ENCODE measurements at regions not wholly inside any gene's neighbourhood (a gene's known extent, or its start where the extent isn't known, plus 50 kb on each side); places are given as distances from the start of the nearest gene placed in this dataset.

GRCh38 chr13:108113407-108113806 is 101.9 kb downstream of the LIG4 start (continued):
- TF ChIP-seq TBL1XR1 (IDR thresholded peaks at IDR 0.05; ENCODE audit: low read length in 2 of 2) (no peak), JUNB (CRISPR knock-in tag; conservative IDR thresholded peaks at IDR 0.05) (no peak), CHD1 (IDR thresholded peaks at IDR 0.05; ENCODE audit: low read length) (no peak), ESRRA (IDR thresholded peaks at IDR 0.05; ENCODE audit: borderline replicate concordance, low read depth) (no peak), KDM2B (CRISPR knock-in tag; IDR thresholded peaks at IDR 0.05) (no peak), SP2 (IDR thresholded peaks at IDR 0.05; ENCODE audit: extremely low read depth, low read depth, low read length, poor library complexity, severe bottlenecking) (no peak), POLR2G (IDR thresholded peaks at IDR 0.05; ENCODE audit: low read depth, low read length) (no peak)

- no peak for DNase-seq (ENCODE audit: extremely low read depth in 1 of 4, low spot score in 3 of 4)
- no peak overlapping the region for H3K27ac ChIP-seq (ENCODE audit: extremely low read depth, low read depth, low read length)
- 0% methylated on average over 2 of the region's 2 CpGs for WGBS (ENCODE audit: insufficient coverage, low coverage, missing lambda C conversion rate)
- H3K79me2 ChIP-seq (ENCODE audit: control insufficient read depth, insufficient read depth, low read length): no peaks in the 10 kb centered on the region
- no peaks in the 10 kb centered on the region for H3K9me3 ChIP-seq (replicated peaks; ENCODE audit: control insufficient read depth, insufficient read depth, low read depth, low read length)
- BruUV-seq (replicated peaks): no TSS peak
- FAIRE-seq: no peak
- TF ChIP-seq PRPF4 (IDR thresholded peaks at IDR 0.05; ENCODE audit: insufficient read depth, low read depth, low read length, poor library complexity, severe bottlenecking): no peak
- no peak for TF ChIP-seq RUNX1 (IDR thresholded peaks at IDR 0.05; ENCODE audit: low read depth)
- no peak for TF ChIP-seq TCFL5 (CRISPR knock-in tag; conservative IDR thresholded peaks at IDR 0.05)
- no peak for TF ChIP-seq CHD1 (IDR thresholded peaks at IDR 0.05; ENCODE audit: low read length)
- TF ChIP-seq ESRRA (IDR thresholded peaks at IDR 0.05; ENCODE audit: borderline replicate concordance, low read depth): no peak
- no peak for TF ChIP-seq PML (IDR thresholded peaks at IDR 0.05; ENCODE audit: low read length)
- TF ChIP-seq PPARD (CRISPR knock-in tag; IDR thresholded peaks at IDR 0.05): no peak
- TF ChIP-seq E2F4 (CRISPR knock-in tag; IDR thresholded peaks at IDR 0.05; ENCODE audit: low read depth): no peak
- TF ChIP-seq NFE2L1 (tag; IDR thresholded peaks at IDR 0.05; ENCODE audit: borderline replicate concordance, low read depth): no peak
- TF ChIP-seq NCOA6 (IDR thresholded peaks at IDR 0.05): no peak
- H3K4me1 ChIP-seq (replicated peaks in 1 of 2; ENCODE audit: control insufficient read depth in 2 of 2, insufficient read depth in 2 of 2, low read length in 2 of 2): no peaks in the 10 kb centered on the region
- H2AFZ ChIP-seq (ENCODE audit: low read depth, low read length): no peak overlapping the region
- H3K4me3 ChIP-seq: no peak overlapping the region
- intact Hi-C loops (cut with micrococcal nuclease) (no loop called here), in situ Hi-C loops (cut with MboI) (no loop called here)
- ATAC-seq: no peak
- no peaks in the 10 kb centered on the region for H4K20me1 ChIP-seq (replicated peaks; ENCODE audit: control insufficient read depth, insufficient read depth, low read length)
- H3K36me3 ChIP-seq (ENCODE audit: control insufficient read depth, insufficient read depth, low read length): no peaks in the 10 kb centered on the region
- no peak overlapping the region for H3K4me2 ChIP-seq (ENCODE audit: insufficient read depth, low read length)
- no peaks in the 10 kb centered on the region for H3K9me1 ChIP-seq (ENCODE audit: control insufficient read depth, insufficient read depth, low read length)
- H3K27me3 ChIP-seq (ENCODE audit: control insufficient read depth in 2 of 2, insufficient read depth in 2 of 2, low read length in 2 of 2): no peaks in the 10 kb centered on the region
- ChIA-PET POLR2A (no interaction called here), CTCF (ENCODE audit: low intra/inter-chr PET ratio) (no interaction called here)
- no peak overlapping the region for H3K9ac ChIP-seq (ENCODE audit: insufficient read depth in 1 of 2, low read depth in 2 of 2, low read length in 2 of 2)
These were observed 110.6 kb downstream of the LIG4 start for GRCh38 chr13:108104736-108105135.

All from K562 (cell line).